ENCODE measurements at regions not wholly inside any gene's neighbourhood (a gene's known extent, or its start where the extent isn't known, plus 50 kb on each side); places are given as distances from the start of the nearest gene placed in this dataset.
"Not testable (repeated sequence)": the region's sequence is repeated elsewhere in the genome, so short reads cannot be mapped to it uniquely, and the experiment has no call there.

- no peak for DNase-seq (ENCODE audit: low read depth)
These were observed 364.3 kb upstream of the LRP1B start for GRCh38 chr2:142495141-142495540.

GRCh38 chr2:142489631-142490030 lies 358.8 kb upstream of the LRP1B start:
- not testable (repeated sequence) for DNase-seq (ENCODE audit: low read depth)

GRCh38 chr2:142484111-142484510 lies 353.3 kb upstream of the LRP1B start:
- no peak for DNase-seq (ENCODE audit: low read depth)

- no peak for DNase-seq (ENCODE audit: low read depth)
These were observed 352.8 kb upstream of the LRP1B start for GRCh38 chr2:142483653-142484052.

GRCh38 chr2:142478206-142478605 lies 347.4 kb upstream of the LRP1B start:
- no peak for DNase-seq (ENCODE audit: low read depth)

- no peak for DNase-seq (ENCODE audit: low read depth)
These were observed 341.6 kb upstream of the LRP1B start for GRCh38 chr2:142472382-142472781.

GRCh38 chr2:142467321-142467720 lies 336.5 kb upstream of the LRP1B start:
- DNase-seq (ENCODE audit: low read depth), result no peak

- DNase-seq (ENCODE audit: low read depth), result no peak
These were observed 332.2 kb upstream of the LRP1B start for GRCh38 chr2:142463047-142463446.

- no peak for DNase-seq (ENCODE audit: low read depth)
These were observed 331.5 kb upstream of the LRP1B start for GRCh38 chr2:142462306-142462705.

- DNase-seq (ENCODE audit: low read depth), result no peak
These were observed 314.8 kb upstream of the LRP1B start for GRCh38 chr2:142445551-142446072.

- no peak for DNase-seq (ENCODE audit: low read depth)
These were observed 314.2 kb upstream of the LRP1B start for GRCh38 chr2:142445023-142445422.

GRCh38 chr2:142435847-142436246 lies 305.0 kb upstream of the LRP1B start:
- DNase-seq (ENCODE audit: low read depth), result no peak

GRCh38 chr2:142426064-142426463 lies 295.2 kb upstream of the LRP1B start:
- no peak for DNase-seq (ENCODE audit: low read depth)

- no peak for DNase-seq (ENCODE audit: low read depth)
These were observed 294.7 kb upstream of the LRP1B start for GRCh38 chr2:142425551-142425950.

- no peak for DNase-seq (ENCODE audit: low read depth)
These were observed 292.8 kb upstream of the LRP1B start for GRCh38 chr2:142423603-142424002.

GRCh38 chr2:142422769-142423168 lies 292.0 kb upstream of the LRP1B start:
- DNase-seq (ENCODE audit: low read depth), result no peak

GRCh38 chr2:142422041-142422440 lies 291.2 kb upstream of the LRP1B start:
- DNase-seq (ENCODE audit: low read depth), result no peak

- not testable (repeated sequence) for DNase-seq (ENCODE audit: low read depth)
These were observed 287.9 kb upstream of the LRP1B start for GRCh38 chr2:142418699-142419098.

- DNase-seq (ENCODE audit: low read depth), result no peak
These were observed 286.2 kb upstream of the LRP1B start for GRCh38 chr2:142416996-142417395.

- DNase-seq (ENCODE audit: low read depth), result no peak
These were observed 284.6 kb upstream of the LRP1B start for GRCh38 chr2:142415461-142415860.

GRCh38 chr2:142398212-142398611 lies 267.4 kb upstream of the LRP1B start:
- DNase-seq (ENCODE audit: low read depth), result no peak

GRCh38 chr2:142395291-142395690 lies 264.5 kb upstream of the LRP1B start:
- DNase-seq (ENCODE audit: low read depth), result no peak

GRCh38 chr2:142380372-142380771 lies 249.6 kb upstream of the LRP1B start:
- DNase-seq (ENCODE audit: low read depth), result no peak

- DNase-seq (ENCODE audit: low read depth), result not testable (repeated sequence)
These were observed 231.3 kb upstream of the LRP1B start for GRCh38 chr2:142362069-142362468.
